A549 (cell line): ENCODE measurements at regions not wholly inside any gene's neighbourhood (a gene's known extent, or its start where the extent isn't known, plus 50 kb on each side); places are given as distances from the start of the nearest gene placed in this dataset.

Experiments
- ATAC-seq, 2 experiments: fragments of 200-7000 bp in 1 of 2; fragments of >200 bp in 1 of 2; cut with Nextera tagmentation in 1 of 2; cut with Tn5 transposase in 1 of 2; 3 replicates each; pipeline versions ENCODE4 v1.8.0 to v1.9.1; 2018 to 2020; ENCODE audit warnings: mild to moderate bottlenecking in 1 of 2, moderate library complexity in 1 of 2
- CTCF ChIA-PET: fragments of 300-600 bp; sonication (Branson Sonifier 250); formaldehyde crosslinking; extraction: SDS; loops from one replicate; lab custom pipeline; 2021; ENCODE audit warnings: antibody characterized with exemption, inconsistent platforms; lab: Yijun Ruan, JAX
- POLR2A ChIA-PET: fragments of 350-600 bp; formaldehyde crosslinking; extraction: SDS; loops from one replicate; lab custom pipeline; 2021; ENCODE audit warnings: antibody characterized with exemption, inconsistent platforms; lab: Yijun Ruan, JAX
- DNase-seq, 2 experiments: peaks; one replicate each; pipeline versions ENCODE4 v3.0.0 to v3.0.0-alpha.2; 2011 to 2016; ENCODE audit warnings: low read depth in 1 of 2, low spot score in 1 of 2
- FAIRE-seq: peaks from 2 replicates; lab custom pipeline; 2011; peaks lifted over from hg19 to GRCh38; lab: Jason Lieb, UNC
- H3K27ac ChIP-seq, 2 experiments: fragments of >200 bp; sonication (Bioruptor Twin); formaldehyde crosslinking; 3 replicates each; pipeline ENCODE4 v1.5.1; 2016 to 2017
- H3K4me1 ChIP-seq: fragments of >200 bp; sonication (Bioruptor Twin); formaldehyde crosslinking; 3 replicates; pipeline ENCODE4 v1.6.1; 2016
- H3K4me2 ChIP-seq: fragments of >200 bp; sonication (Bioruptor Twin); formaldehyde crosslinking; 3 replicates; pipeline ENCODE4 v1.6.1; 2016
- H3K4me3 ChIP-seq: fragments of >200 bp; sonication (Bioruptor Twin); formaldehyde crosslinking; 3 replicates; pipeline ENCODE4 v1.5.1; 2016
- H3K9me3 ChIP-seq: fragments of >200 bp; sonication (Bioruptor Twin); formaldehyde crosslinking; 3 replicates; pipeline ENCODE4 v1.6.1; 2016
- CEBPB ChIP-seq, 2 experiments: fragments of >200 bp in 1 of 2; sonication (Bioruptor Twin) in 1 of 2; formaldehyde crosslinking in 1 of 2; IDR thresholded peaks; 2 replicates each; pipeline ENCODE4 v1.6.1; 2012 to 2016
- CHD4 ChIP-seq: fragments of 200-600 bp; sonication (generic); IDR thresholded peaks from 2 replicates; pipeline ENCODE4 v1.6.1; 2016; ENCODE audit warnings: antibody characterized with exemption, mild to moderate bottlenecking, borderline replicate concordance
- EHF ChIP-seq: fragments of 250-450 bp; sonication (Bioruptor Pico); IDR thresholded peaks from 2 replicates; pipeline ENCODE4 v1.5.0; 2020; ENCODE audit warnings: mild to moderate bottlenecking
- EHMT2 ChIP-seq: fragments of 200-600 bp; sonication (generic); IDR thresholded peaks from 2 replicates; pipeline ENCODE4 v1.6.1; 2016; ENCODE audit warnings: antibody characterized with exemption, low read depth, mild to moderate bottlenecking, moderate library complexity
- EP300 ChIP-seq, 2 experiments: fragments of >200 bp; sonication (Bioruptor Twin); formaldehyde crosslinking; IDR thresholded peaks; 2 replicates in 1 of 2; 3 replicates in 1 of 2; pipeline ENCODE4 v1.6.1; 2016 to 2017
- FOSB ChIP-seq: fragments of 250-450 bp; sonication (Bioruptor Pico); IDR thresholded peaks from 2 replicates; pipeline ENCODE4 v1.5.0; 2020; ENCODE audit warnings: mild to moderate bottlenecking, moderate library complexity
- FOSL2 ChIP-seq, 2 experiments: fragments of 450-650 bp in 1 of 2; fragments of >200 bp in 1 of 2; sonication (Bioruptor Twin) in 1 of 2; formaldehyde crosslinking; IDR thresholded peaks; 2 replicates each; pipeline versions ENCODE4 v1.5.0 to v1.6.1; 2016 to 2020; ENCODE audit warnings: mild to moderate bottlenecking in 1 of 2, moderate library complexity in 1 of 2
- HDAC2 ChIP-seq: fragments of 200-600 bp; sonication (generic); IDR thresholded peaks from 2 replicates; pipeline ENCODE4 v1.6.1; 2016
- HOXA7 ChIP-seq: fragments of 250-450 bp; sonication (Bioruptor Pico); IDR thresholded peaks from 2 replicates; pipeline ENCODE4 v1.5.0; 2020; ENCODE audit warnings: mild to moderate bottlenecking, moderate library complexity
- HOXB13 ChIP-seq: fragments of 250-450 bp; sonication (Bioruptor Pico); IDR thresholded peaks from 2 replicates; pipeline ENCODE4 v1.5.0; 2020; ENCODE audit warnings: low read depth, mild to moderate bottlenecking, moderate library complexity
- HOXB5 ChIP-seq: fragments of 250-450 bp; sonication (Bioruptor Pico); IDR thresholded peaks from 2 replicates; pipeline ENCODE4 v1.5.0; 2020; ENCODE audit warnings: mild to moderate bottlenecking, moderate library complexity
- JUNB ChIP-seq: fragments of >200 bp; sonication (Bioruptor Twin); formaldehyde crosslinking; IDR thresholded peaks from 2 replicates; pipeline ENCODE4 v1.6.1; 2016
- KDM1A ChIP-seq: fragments of 200-600 bp; sonication (generic); IDR thresholded peaks from 2 replicates; pipeline ENCODE4 v1.6.1; 2016; ENCODE audit warnings: low read depth, mild to moderate bottlenecking
- KDM5A ChIP-seq: fragments of 200-600 bp; sonication (generic); IDR thresholded peaks from 2 replicates; pipeline ENCODE4 v1.6.1; 2016; ENCODE audit warnings: antibody characterized with exemption, mild to moderate bottlenecking
- MAFK ChIP-seq: fragments of 450-650 bp; IDR thresholded peaks from 2 replicates; pipeline ENCODE4 v1.6.1; 2014; ENCODE audit not compliant: partially characterized antibody
- MYC ChIP-seq: IDR thresholded peaks from 2 replicates; pipeline ENCODE4 v1.6.1; 2012; ENCODE audit warnings: mild to moderate bottlenecking, inconsistent platforms, low read length, improper control_type of control experiment, borderline replicate concordance
- NPAS2 ChIP-seq: fragments of 250-450 bp; sonication (Bioruptor Pico); IDR thresholded peaks from 2 replicates; pipeline ENCODE4 v1.8.0; 2022; ENCODE audit warnings: mild to moderate bottlenecking, moderate library complexity, borderline replicate concordance
- NR3C1 ChIP-seq: fragments of >200 bp; sonication (Bioruptor Twin); formaldehyde crosslinking; IDR thresholded peaks from 3 replicates; pipeline ENCODE4 v1.6.1; 2017
- RAD21 ChIP-seq, 2 experiments: fragments of >200 bp in 1 of 2; sonication (Bioruptor Twin) in 1 of 2; formaldehyde crosslinking in 1 of 2; IDR thresholded peaks in 1 of 2; conservative IDR thresholded peaks in 1 of 2; 2 replicates in 1 of 2; 3 replicates in 1 of 2; pipeline ENCODE4 v1.6.1; 2012 to 2018; ENCODE audit warnings: inconsistent platforms in 1 of 2
- RCOR1 ChIP-seq: fragments of 150-350 bp; IDR thresholded peaks from 2 replicates; pipeline ENCODE4 v1.6.1; 2014; ENCODE audit warnings: antibody characterized with exemption, low read length, low read depth
- RFX5 ChIP-seq: fragments of 450-650 bp; IDR thresholded peaks from 2 replicates; pipeline ENCODE4 v1.7.1; 2014; ENCODE audit warnings: antibody characterized with exemption, mild to moderate bottlenecking, moderate library complexity
- RNF2 ChIP-seq: fragments of 200-600 bp; sonication (generic); IDR thresholded peaks from 2 replicates; pipeline ENCODE4 v1.6.1; 2016; ENCODE audit warnings: low read depth, mild to moderate bottlenecking, antibody characterized with exemption, moderate library complexity, borderline replicate concordance
- TFCP2L1 ChIP-seq: fragments of 250-450 bp; sonication (Bioruptor Pico); IDR thresholded peaks from 2 replicates; pipeline ENCODE4 v1.5.0; 2021; ENCODE audit warnings: mild to moderate bottlenecking
- ZFP36 ChIP-seq: fragments of 450-650 bp; IDR thresholded peaks from 2 replicates; pipeline ENCODE4 v1.6.1; 2014; ENCODE audit warnings: borderline replicate concordance; ENCODE audit not compliant: partially characterized antibody
- ZSCAN20 ChIP-seq: fragments of 250-450 bp; sonication (Bioruptor Pico); IDR thresholded peaks from 2 replicates; pipeline ENCODE4 v1.8.0; 2022; ENCODE audit warnings: mild to moderate bottlenecking, moderate library complexity
- WGBS: methylation state at CpG from one replicate; pipeline ENCODE4 v1.1.6; 2017; ENCODE audit errors: missing lambda C conversion rate; 5-methylcytosine and 5-hydroxymethylcytosine counted together
- TF ChIP-seq, protein P1 (sequence below): fragments of 200-600 bp; sonication (generic); IDR thresholded peaks from 2 replicates; pipeline ENCODE4 v1.6.1; 2016; ENCODE audit warnings: antibody characterized with exemption, mild to moderate bottlenecking, moderate library complexity
- TF ChIP-seq, protein P2 (sequence below): fragments of 250-450 bp; sonication (Bioruptor Pico); IDR thresholded peaks from 2 replicates; pipeline ENCODE4 v1.5.0; 2020; ENCODE audit warnings: low read depth, mild to moderate bottlenecking, moderate library complexity
- TF ChIP-seq, protein P3 (sequence below): IDR thresholded peaks from 2 replicates; pipeline ENCODE4 v1.6.1; 2012; ENCODE audit warnings: low read depth, borderline replicate concordance
- TF ChIP-seq, protein P4 (sequence below): IDR thresholded peaks from 2 replicates; pipeline ENCODE4 v1.6.1; 2012
- TF ChIP-seq, protein P5 (sequence below): fragments of >200 bp; sonication (Bioruptor Twin); formaldehyde crosslinking; IDR thresholded peaks from 3 replicates; pipeline ENCODE4 v1.6.1; 2016
- TF ChIP-seq, protein P6 (sequence below): fragments of 150-350 bp; IDR thresholded peaks from 2 replicates; pipeline ENCODE4 v1.6.1; 2014; ENCODE audit warnings: low read depth, mild to moderate bottlenecking, low read length

DNA sequence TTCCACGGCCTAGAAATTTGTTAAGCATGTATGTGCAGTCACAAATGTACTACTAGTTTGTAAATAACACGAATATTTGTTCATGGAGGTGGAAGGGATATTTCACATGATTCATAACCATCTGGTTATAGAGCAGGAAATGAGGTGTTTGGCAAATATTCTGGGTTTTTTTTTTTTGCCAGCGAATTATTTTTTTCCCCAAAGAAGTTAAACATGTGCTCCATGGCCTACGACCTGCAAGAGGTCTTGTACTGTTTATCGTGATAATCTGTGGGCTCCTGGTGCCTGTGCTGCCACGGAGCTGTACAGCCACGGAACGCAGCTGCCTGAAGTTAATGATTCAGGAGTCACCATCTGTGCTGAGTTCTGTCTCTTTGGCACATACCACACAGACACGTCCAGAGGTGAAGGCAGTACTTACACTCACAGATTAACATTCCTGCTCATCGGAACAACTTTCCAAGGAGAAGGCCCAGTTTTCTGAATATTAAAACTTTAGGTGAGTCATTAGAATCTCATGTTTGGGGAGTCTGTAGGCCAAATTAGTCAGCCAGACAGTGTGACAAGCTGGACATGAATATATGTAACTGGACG, 156.3 kb downstream of the TMX1 start (continued):
- TF ChIP-seq, protein P1, sequence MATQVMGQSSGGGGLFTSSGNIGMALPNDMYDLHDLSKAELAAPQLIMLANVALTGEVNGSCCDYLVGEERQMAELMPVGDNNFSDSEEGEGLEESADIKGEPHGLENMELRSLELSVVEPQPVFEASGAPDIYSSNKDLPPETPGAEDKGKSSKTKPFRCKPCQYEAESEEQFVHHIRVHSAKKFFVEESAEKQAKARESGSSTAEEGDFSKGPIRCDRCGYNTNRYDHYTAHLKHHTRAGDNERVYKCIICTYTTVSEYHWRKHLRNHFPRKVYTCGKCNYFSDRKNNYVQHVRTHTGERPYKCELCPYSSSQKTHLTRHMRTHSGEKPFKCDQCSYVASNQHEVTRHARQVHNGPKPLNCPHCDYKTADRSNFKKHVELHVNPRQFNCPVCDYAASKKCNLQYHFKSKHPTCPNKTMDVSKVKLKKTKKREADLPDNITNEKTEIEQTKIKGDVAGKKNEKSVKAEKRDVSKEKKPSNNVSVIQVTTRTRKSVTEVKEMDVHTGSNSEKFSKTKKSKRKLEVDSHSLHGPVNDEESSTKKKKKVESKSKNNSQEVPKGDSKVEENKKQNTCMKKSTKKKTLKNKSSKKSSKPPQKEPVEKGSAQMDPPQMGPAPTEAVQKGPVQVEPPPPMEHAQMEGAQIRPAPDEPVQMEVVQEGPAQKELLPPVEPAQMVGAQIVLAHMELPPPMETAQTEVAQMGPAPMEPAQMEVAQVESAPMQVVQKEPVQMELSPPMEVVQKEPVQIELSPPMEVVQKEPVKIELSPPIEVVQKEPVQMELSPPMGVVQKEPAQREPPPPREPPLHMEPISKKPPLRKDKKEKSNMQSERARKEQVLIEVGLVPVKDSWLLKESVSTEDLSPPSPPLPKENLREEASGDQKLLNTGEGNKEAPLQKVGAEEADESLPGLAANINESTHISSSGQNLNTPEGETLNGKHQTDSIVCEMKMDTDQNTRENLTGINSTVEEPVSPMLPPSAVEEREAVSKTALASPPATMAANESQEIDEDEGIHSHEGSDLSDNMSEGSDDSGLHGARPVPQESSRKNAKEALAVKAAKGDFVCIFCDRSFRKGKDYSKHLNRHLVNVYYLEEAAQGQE = no peak
- TF ChIP-seq FOSL2 (IDR thresholded peaks at IDR 0.05) (peak; percentile 53; the same call in 1 of the 2 replicates), FOSL2 (CRISPR knock-in tag; IDR thresholded peaks at IDR 0.05) (peak; percentile 74)

DNA sequence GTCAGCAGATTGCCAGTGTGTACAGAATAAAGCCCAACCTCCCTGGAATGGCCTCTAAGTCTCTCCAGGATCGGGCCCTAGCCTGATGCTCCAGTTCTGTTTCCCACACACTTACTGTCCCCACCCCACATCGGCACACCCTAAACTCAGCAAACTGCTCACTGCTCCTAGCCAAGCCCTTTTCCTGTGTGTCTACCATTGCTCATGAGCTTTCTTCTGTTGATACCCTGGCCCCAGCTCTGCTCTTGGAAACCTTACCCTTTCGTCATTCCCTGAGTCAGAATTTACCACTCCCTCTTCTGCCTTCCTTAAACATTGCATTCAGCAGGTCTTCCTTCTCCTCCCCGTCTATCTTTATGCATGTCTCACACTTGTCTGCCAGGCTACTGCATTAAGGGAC, 158.9 kb downstream of the TMX1 start:
- H3K27ac ChIP-seq = peak overlapping the region; percentile 82 to 84
- FAIRE-seq (peak; percentile 99), DNase-seq (peak; percentile 36 to 91), ATAC-seq (peak; percentile 84 to 90)
- ChIA-PET POLR2A (interaction anchor here (0.6 to 1.7 kb wide), 2 partner anchors 60 to 253 kb away, joined by 3 to 8 read pairs; partner anchors contain the start of gene FRMD6), CTCF (interaction anchor here (0.6 to 4.0 kb wide), 8 partner anchors 10 to 381 kb away, joined by 3 to 13 read pairs (median 4); no protein-coding TSS in a partner anchor)
- H3K9me3 ChIP-seq = no peaks in the 10 kb centered on the region
- H3K4me1 ChIP-seq = peaks cover 53% of the 10 kb centered on the region
- no peak overlapping the region for H3K4me3 ChIP-seq
- H3K4me2 ChIP-seq = peak overlapping the region; percentile 77
- WGBS = 3% methylated on average over 4 of the region's 4 CpGs
- TF ChIP-seq HOXB5 (no peak), CEBPB (IDR thresholded peaks at IDR 0.05) (peak in 1 of 2 experiments; percentile 53; a peak in 2 of 4 replicates), HOXB13 (CRISPR knock-in tag) (no peak), CHD4 (no peak), RAD21 (conservative IDR thresholded peaks at IDR 0.05 in 1 of 2, IDR thresholded peaks at IDR 0.05 in 1 of 2) (peak in 1 of 2 experiments; percentile 33; a peak in 1 of 5 replicates), ZSCAN20 (CRISPR knock-in tag) (no peak), TFCP2L1 (CRISPR knock-in tag) (no peak), FOSL2 (IDR thresholded peaks at IDR 0.05) (no peak), FOSL2 (CRISPR knock-in tag; IDR thresholded peaks at IDR 0.05) (peak; percentile 79), NR3C1 (no peak), EHMT2 (no peak), ZFP36 (no peak), EP300 (IDR thresholded peaks at IDR 0.05) (peak in 1 of 2 experiments; percentile 21; a peak in 1 of 5 replicates), NPAS2 (CRISPR knock-in tag) (no peak), RFX5 (no peak), JUNB (peak; percentile 29; the same call in 1 of the 2 replicates), RNF2 (no peak), HDAC2 (no peak), RCOR1 (no peak), KDM1A (no peak), EHF (CRISPR knock-in tag) (no peak), MAFK (peak; percentile 22), HOXA7 (CRISPR knock-in tag) (no peak), KDM5A (no peak), FOSB (no peak), MYC (no peak)
- TF ChIP-seq, protein P2, sequence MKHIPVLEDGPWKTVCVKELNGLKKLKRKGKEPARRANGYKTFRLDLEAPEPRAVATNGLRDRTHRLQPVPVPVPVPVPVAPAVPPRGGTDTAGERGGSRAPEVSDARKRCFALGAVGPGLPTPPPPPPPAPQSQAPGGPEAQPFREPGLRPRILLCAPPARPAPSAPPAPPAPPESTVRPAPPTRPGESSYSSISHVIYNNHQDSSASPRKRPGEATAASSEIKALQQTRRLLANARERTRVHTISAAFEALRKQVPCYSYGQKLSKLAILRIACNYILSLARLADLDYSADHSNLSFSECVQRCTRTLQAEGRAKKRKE (CRISPR knock-in tag) = peak; percentile 3; the same call in 1 of the 2 replicates
- TF ChIP-seq, protein P3, sequence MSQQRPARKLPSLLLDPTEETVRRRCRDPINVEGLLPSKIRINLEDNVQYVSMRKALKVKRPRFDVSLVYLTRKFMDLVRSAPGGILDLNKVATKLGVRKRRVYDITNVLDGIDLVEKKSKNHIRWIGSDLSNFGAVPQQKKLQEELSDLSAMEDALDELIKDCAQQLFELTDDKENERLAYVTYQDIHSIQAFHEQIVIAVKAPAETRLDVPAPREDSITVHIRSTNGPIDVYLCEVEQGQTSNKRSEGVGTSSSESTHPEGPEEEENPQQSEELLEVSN = no peak
- TF ChIP-seq, protein P4, sequence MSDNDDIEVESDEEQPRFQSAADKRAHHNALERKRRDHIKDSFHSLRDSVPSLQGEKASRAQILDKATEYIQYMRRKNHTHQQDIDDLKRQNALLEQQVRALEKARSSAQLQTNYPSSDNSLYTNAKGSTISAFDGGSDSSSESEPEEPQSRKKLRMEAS = peak; percentile 37
- TF ChIP-seq, protein P5, sequence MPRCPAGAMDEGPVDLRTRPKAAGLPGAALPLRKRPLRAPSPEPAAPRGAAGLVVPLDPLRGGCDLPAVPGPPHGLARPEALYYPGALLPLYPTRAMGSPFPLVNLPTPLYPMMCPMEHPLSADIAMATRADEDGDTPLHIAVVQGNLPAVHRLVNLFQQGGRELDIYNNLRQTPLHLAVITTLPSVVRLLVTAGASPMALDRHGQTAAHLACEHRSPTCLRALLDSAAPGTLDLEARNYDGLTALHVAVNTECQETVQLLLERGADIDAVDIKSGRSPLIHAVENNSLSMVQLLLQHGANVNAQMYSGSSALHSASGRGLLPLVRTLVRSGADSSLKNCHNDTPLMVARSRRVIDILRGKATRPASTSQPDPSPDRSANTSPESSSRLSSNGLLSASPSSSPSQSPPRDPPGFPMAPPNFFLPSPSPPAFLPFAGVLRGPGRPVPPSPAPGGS = 0 out of 3 replicates have a peak, but pooled peaks have one; percentile 27
- TF ChIP-seq, protein P6, sequence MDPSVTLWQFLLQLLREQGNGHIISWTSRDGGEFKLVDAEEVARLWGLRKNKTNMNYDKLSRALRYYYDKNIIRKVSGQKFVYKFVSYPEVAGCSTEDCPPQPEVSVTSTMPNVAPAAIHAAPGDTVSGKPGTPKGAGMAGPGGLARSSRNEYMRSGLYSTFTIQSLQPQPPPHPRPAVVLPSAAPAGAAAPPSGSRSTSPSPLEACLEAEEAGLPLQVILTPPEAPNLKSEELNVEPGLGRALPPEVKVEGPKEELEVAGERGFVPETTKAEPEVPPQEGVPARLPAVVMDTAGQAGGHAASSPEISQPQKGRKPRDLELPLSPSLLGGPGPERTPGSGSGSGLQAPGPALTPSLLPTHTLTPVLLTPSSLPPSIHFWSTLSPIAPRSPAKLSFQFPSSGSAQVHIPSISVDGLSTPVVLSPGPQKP = no peak
